Uterus (tissue), 3 donors: ENCODE measurements at regions not wholly inside any gene's neighbourhood (a gene's known extent, or its start where the extent isn't known, plus 50 kb on each side); places are given as distances from the start of the nearest gene placed in this dataset.

Experiments used
- DNase-seq, 2 donors: peaks; one replicate each; pipeline ENCODE4 v3.0.0-alpha.2; 2019 to 2020
- H3K27ac ChIP-seq, 2 donors: fragments of 200-600 bp; sonication (generic); 1 replicate in 1 of 2; 2 replicates in 1 of 2; pipeline ENCODE4 v1.5.1; 2016 to 2018
- H3K27me3 ChIP-seq, 2 donors: fragments of 200-600 bp; sonication (generic); one replicate each; pipeline ENCODE4 v1.5.1; 2018 to 2019; ENCODE audit warnings: control low read depth in 1 of 2
- H3K36me3 ChIP-seq, 2 donors: fragments of 200-600 bp; sonication (generic); one replicate each; pipeline ENCODE4 v1.5.1; 2019; ENCODE audit warnings: control low read depth in 1 of 2
- H3K4me1 ChIP-seq, 2 donors: fragments of 200-600 bp; sonication (generic); one replicate each; pipeline ENCODE4 v1.5.1; 2018 to 2019; ENCODE audit warnings: control low read depth in 1 of 2
- H3K4me3 ChIP-seq, 2 donors: fragments of 200-600 bp; sonication (generic); 1 replicate in 1 of 2; 2 replicates in 1 of 2; pipeline ENCODE4 v1.5.1; 2018 to 2019; ENCODE audit warnings: mild to moderate bottlenecking in 1 of 2
- H3K9me3 ChIP-seq, 2 donors: fragments of 200-600 bp; sonication (generic); one replicate each; pipeline ENCODE4 v1.5.1; 2019; ENCODE audit warnings: control low read depth in 1 of 2
- CTCF ChIP-seq, 4 experiments: fragments of 200-600 bp in 2 of 4; fragments of 450-650 bp in 2 of 4; sonication (generic) in 2 of 4; IDR thresholded peaks; one replicate each; pipeline ENCODE4 v1.5.1; 2016 to 2019; ENCODE audit warnings: antibody characterized with exemption in 4 of 4, mild to moderate bottlenecking in 2 of 4, moderate library complexity in 1 of 4
- POLR2A ChIP-seq, 2 donors: fragments of 450-650 bp; IDR thresholded peaks; one replicate each; pipeline ENCODE4 v1.6.1; 2016; ENCODE audit warnings: antibody characterized with exemption in 2 of 2, mild to moderate bottlenecking in 1 of 2, moderate library complexity in 1 of 2
- intact Hi-C: fragments of 100-400 bp; cut with DNase I; formaldehyde crosslinking; loops from one replicate; pipeline ENCODE4 v1.15.1; 2023; ENCODE audit warnings: low total_unique reads
- donor health status: DM: yes; HTN: yes; CAD: no.

DNA sequence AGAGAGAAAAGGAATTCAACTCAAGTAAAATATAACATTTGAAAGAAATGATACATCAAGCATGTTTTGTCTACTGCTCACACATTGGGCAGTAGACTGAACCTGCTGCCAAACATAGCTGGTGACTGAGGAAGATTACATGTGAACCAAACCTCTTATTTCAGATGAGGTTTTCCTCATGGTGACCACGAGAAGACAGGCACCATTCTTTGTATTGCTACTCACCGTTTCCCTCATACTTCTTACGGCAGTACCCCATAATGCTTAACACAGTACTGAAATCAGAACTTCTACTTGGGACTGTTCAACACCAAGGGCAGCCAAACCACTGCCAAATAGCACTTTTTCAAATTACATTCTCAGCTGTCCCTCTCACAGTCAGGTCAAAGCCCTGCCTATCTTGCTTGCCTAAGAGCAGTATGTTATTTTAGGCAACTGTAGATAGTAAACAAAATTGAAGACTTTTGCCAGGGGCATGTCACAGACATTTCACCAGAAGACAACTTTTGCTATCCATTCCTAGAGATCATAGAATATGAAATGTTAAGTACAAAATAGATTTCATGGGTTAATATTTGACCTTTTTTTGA, 167.1 kb upstream of the DOK6 start:
- DNase-seq = no peak
- Histone ChIP-seq H3K36me3 (no peaks in the 10 kb centered on the region), H3K4me3 (no peak overlapping the region), H3K9me3 (no peaks in the 10 kb centered on the region), H3K27ac (no peak overlapping the region), H3K27me3 (no peaks in the 10 kb centered on the region), H3K4me1 (no peaks in the 10 kb centered on the region)
- TF ChIP-seq CTCF (IDR thresholded peaks at IDR 0.05) (no peak), POLR2A (IDR thresholded peaks at IDR 0.05) (no peak)
- intact Hi-C loops = no loop called here

GRCh38 chr18:69239849-69240674, 160.6 kb upstream of the DOK6 start:
- DNase-seq = no peak
- no peak overlapping the region for H3K4me3 ChIP-seq
- H3K36me3 ChIP-seq = no peaks in the 10 kb centered on the region
- H3K27ac ChIP-seq = no peak overlapping the region
- intact Hi-C loops = no loop called here
- H3K27me3 ChIP-seq = no peaks in the 10 kb centered on the region
- H3K4me1 ChIP-seq = no peaks in the 10 kb centered on the region
- no peaks in the 10 kb centered on the region for H3K9me3 ChIP-seq
- TF ChIP-seq POLR2A (IDR thresholded peaks at IDR 0.05) (no peak), CTCF (IDR thresholded peaks at IDR 0.05) (no peak)

GRCh38 chr18:69246027-69246426, 154.7 kb upstream of the DOK6 start:
- H3K9me3 ChIP-seq = no peaks in the 10 kb centered on the region
- H3K36me3 ChIP-seq = no peaks in the 10 kb centered on the region
- H3K4me3 ChIP-seq = no peak overlapping the region
- DNase-seq = no peak
- no peak for TF ChIP-seq CTCF (IDR thresholded peaks at IDR 0.05)
- no peak for TF ChIP-seq POLR2A (IDR thresholded peaks at IDR 0.05)
- intact Hi-C loops = no loop called here
- no peaks in the 10 kb centered on the region for H3K4me1 ChIP-seq
- H3K27me3 ChIP-seq = no peaks in the 10 kb centered on the region
- no peak overlapping the region for H3K27ac ChIP-seq

DNA sequence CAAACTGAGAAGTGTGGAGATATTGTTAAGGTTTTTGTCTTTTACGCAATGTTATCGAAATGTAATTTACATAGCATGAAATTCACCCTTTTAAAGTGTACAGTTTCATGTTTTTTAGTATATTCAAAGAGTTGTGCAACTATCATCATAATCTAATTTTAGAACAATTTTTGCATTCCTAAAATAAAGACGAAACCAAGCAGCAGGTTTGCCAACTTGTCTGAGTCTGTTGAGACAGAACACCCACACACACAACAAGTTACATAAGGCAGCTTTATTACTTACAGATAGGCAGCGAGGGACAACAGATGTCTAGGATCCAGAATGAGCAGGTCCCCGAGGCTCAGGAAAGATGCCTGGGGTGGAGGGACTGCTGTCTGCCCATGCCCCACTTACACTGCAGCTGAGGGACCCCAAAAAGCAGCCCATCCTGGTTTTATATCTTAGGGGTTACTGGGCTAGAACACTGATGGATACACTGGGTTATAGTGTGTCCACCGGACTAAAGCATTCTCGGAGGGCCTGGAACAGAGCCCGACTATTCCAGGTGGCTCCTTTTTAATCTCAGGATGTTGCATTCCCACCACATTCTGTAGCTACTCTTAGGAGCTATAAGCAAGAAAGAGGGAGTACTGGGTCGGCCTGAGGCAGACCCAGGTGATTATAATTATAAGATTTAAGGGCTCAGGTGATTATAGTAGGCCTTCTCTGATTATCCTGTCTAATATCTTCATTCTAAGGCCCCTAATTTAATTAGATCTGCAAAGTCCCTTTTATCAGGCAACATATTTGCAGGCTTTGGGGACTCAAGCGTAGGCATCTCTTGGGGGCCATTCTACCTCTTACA, 150.2 kb upstream of the DOK6 start:
- H3K27me3 ChIP-seq = no peaks in the 10 kb centered on the region
- H3K4me1 ChIP-seq = no peaks in the 10 kb centered on the region
- no peak overlapping the region for H3K4me3 ChIP-seq
- DNase-seq = no peak
- H3K36me3 ChIP-seq = no peaks in the 10 kb centered on the region
- TF ChIP-seq POLR2A (IDR thresholded peaks at IDR 0.05) (no peak), CTCF (IDR thresholded peaks at IDR 0.05) (no peak)
- intact Hi-C loops = no loop called here
- no peak overlapping the region for H3K27ac ChIP-seq
- H3K9me3 ChIP-seq = no peaks in the 10 kb centered on the region
